ENCODE measurements at regions not wholly inside any gene's neighbourhood (a gene's known extent, or its start where the extent isn't known, plus 50 kb on each side); places are given as distances from the start of the nearest gene placed in this dataset.

DNA sequence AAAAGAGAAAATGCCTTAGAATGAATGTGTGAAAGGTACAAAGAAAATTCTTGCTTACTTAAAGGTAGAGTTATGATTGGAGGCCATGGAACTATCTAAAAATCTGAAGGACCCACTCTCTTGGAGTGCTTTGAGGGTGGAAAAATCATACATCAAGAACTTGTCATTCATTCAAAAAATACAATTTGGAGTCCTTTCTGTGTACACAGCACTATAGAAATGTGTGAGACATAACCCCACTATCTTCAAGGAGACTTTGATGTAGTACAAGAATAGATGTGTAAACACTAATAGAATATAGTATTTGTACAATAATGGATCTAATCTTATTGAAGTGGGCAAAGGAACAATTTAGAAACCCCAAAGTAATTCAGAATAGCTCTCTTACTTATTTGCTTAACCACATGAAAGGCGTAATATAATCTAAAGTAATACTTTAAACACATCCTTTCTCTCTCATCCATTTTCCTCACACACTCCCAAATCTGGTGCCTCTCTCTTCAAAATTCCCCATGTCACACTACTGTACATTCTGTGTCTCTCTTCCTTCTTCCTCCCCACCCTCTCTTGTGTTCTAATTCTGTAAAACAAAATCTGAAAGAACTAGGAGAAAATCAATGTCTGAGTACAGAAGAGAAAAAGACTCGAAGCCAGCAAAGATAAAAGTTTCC lies 166.7 kb downstream of the DNAJB9 start:
- TF ChIP-seq DPF2 (IDR thresholded peaks at IDR 0.05) = no peak
- no peak for TF ChIP-seq SRF (IDR thresholded peaks at IDR 0.05; ENCODE audit: low read depth in 2 of 2, low read length in 2 of 2)
- no peak for TF ChIP-seq POLR2AphosphoS5 (IDR thresholded peaks at IDR 0.05; ENCODE audit: low read length)
- no peak for TF ChIP-seq ZBED1 (IDR thresholded peaks at IDR 0.05; ENCODE audit: borderline replicate concordance)
- TF ChIP-seq EZH2 (IDR thresholded peaks at IDR 0.05; ENCODE audit: borderline replicate concordance, control insufficient read depth, low read depth, low read length) = no peak
